Activated CD8-positive, alpha-beta memory T cell treated with anti-CD3 and anti-CD28 coated beads, Interleukin-2, amount 50 U/mL, for 24 hours (primary cell): ENCODE measurements at regions not wholly inside any gene's neighbourhood (a gene's known extent, or its start where the extent isn't known, plus 50 kb on each side); places are given as distances from the start of the nearest gene placed in this dataset.

Experiments used
- DNase-seq: peaks from one replicate; pipeline ENCODE4 v3.0.0-alpha.2; 2020; ENCODE audit errors: extremely low read depth

- no peak for DNase-seq
Measured at GRCh38 chr9:17894501-17895160, 315.8 kb downstream of the SH3GL2 start.

- DNase-seq, result no peak
Measured at GRCh38 chr9:17900606-17901005, 321.7 kb downstream of the SH3GL2 start.

- no peak for DNase-seq
Measured at GRCh38 chr9:17905366-17905765, 326.5 kb downstream of the SH3GL2 start.

GRCh38 chr9:17905781-17906175, 326.9 kb downstream of the SH3GL2 start:
- DNase-seq, result no peak

- DNase-seq, result no peak
Measured at GRCh38 chr9:17906176-17906840, 327.4 kb downstream of the SH3GL2 start.

GRCh38 chr9:17906841-17907778, 328.2 kb downstream of the SH3GL2 start:
- DNase-seq, result no peak

GRCh38 chr9:17907779-17908508, 329.1 kb downstream of the SH3GL2 start:
- DNase-seq, result no peak

- DNase-seq, result no peak
Measured at GRCh38 chr9:17926246-17926645, 347.4 kb downstream of the SH3GL2 start.

- DNase-seq, result no peak
Measured at GRCh38 chr9:17927616-17928015, 348.8 kb downstream of the SH3GL2 start.

GRCh38 chr9:17928228-17928627, 349.4 kb downstream of the SH3GL2 start:
- no peak for DNase-seq

- no peak for DNase-seq
Measured at GRCh38 chr9:17928768-17929167, 349.9 kb downstream of the SH3GL2 start.

- no peak for DNase-seq
Measured at GRCh38 chr9:17929506-17929905, 350.6 kb downstream of the SH3GL2 start.

GRCh38 chr9:17930071-17930470, 351.2 kb downstream of the SH3GL2 start:
- no peak for DNase-seq

GRCh38 chr9:17936365-17936764, 357.5 kb downstream of the SH3GL2 start:
- no peak for DNase-seq

GRCh38 chr9:17938035-17938655, 359.3 kb downstream of the SH3GL2 start:
- no peak for DNase-seq

GRCh38 chr9:17942498-17942897, 363.6 kb downstream of the SH3GL2 start:
- DNase-seq, result no peak

- DNase-seq, result no peak
Measured at GRCh38 chr9:17955409-17955808, 376.5 kb downstream of the SH3GL2 start.

- no peak for DNase-seq
Measured at GRCh38 chr9:17958363-17958762, 379.5 kb downstream of the SH3GL2 start.

- no peak for DNase-seq
Measured at GRCh38 chr9:17962747-17963146, 383.9 kb downstream of the SH3GL2 start.

GRCh38 chr9:17963498-17963897, 384.6 kb downstream of the SH3GL2 start:
- DNase-seq, result no peak

GRCh38 chr9:17967731-17968130, 388.9 kb downstream of the SH3GL2 start:
- DNase-seq, result no peak
